NOMO-1 treated with DMSO at 0.1 percent for 48 hours (cell line): ENCODE measurements at regions not wholly inside any gene's neighbourhood (a gene's known extent, or its start where the extent isn't known, plus 50 kb on each side); places are given as distances from the start of the nearest gene placed in this dataset.
A peak's percentile ranks its signal among the peaks of the same experiment; 100 is the strongest.

Experiments
- DNase-seq: peaks from one replicate; lab custom pipeline; 2025; ENCODE audit not compliant: unreplicated experiment; lab: John Stamatoyannopoulos, UW

DNA sequence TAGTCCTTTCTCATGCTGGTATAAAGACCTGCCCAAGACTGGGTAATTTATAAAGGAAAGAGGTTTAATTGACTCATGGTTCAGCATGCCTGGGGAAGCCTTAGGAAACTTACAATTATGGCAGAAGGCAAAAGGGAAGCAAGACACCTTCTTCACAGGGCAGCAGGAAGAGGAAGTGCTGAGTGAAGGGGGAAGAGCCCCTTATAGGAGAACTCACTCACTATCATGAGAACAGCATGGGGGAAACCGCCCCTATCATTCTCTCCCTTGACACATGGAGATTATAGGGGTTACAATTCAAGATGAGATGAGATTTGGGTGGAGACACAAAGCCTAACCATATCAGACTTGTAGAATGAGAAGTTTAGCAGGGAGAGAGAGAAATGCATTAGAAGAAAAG, 373.3 kb upstream of the DIAPH2 start:
- no peak for DNase-seq

DNA sequence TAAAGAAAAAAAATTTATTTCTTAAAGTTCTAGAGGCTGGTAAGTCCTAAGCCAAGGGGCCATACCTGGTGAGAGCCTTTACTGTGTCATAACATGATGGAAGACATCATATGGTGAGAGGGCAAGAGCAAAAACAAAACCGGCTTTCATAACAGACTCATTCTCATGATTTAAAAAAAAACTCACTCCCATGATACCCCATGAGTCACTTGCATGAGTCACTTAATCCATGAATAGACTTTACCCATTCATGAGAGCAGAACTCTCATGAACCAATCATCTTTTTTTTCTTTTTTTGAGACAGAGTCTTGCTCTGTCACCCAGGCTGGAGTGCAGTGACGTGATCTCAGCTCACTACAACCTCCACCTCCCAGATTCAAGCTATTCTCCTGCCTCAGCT, 369.7 kb upstream of the DIAPH2 start:
- no peak for DNase-seq

DNA sequence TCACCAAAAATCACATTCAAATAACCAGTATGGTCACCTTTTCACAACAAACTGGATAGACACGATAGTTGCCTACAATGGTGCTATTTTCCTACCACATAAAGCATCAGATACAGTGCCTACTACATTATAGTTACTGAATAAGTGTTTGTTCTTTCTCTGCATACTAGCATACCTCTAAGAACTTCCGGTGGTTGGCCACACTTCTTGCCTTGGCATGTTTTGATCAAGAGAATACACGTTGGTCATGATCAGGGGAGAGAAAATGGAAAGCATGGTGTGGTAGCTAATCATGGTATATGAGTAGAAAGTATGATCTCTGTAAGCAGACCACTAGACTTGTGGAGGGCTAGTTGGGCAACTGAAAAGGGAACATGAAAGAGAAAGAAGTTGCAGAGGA, 322.8 kb upstream of the DIAPH2 start:
- DNase-seq = no peak

DNA sequence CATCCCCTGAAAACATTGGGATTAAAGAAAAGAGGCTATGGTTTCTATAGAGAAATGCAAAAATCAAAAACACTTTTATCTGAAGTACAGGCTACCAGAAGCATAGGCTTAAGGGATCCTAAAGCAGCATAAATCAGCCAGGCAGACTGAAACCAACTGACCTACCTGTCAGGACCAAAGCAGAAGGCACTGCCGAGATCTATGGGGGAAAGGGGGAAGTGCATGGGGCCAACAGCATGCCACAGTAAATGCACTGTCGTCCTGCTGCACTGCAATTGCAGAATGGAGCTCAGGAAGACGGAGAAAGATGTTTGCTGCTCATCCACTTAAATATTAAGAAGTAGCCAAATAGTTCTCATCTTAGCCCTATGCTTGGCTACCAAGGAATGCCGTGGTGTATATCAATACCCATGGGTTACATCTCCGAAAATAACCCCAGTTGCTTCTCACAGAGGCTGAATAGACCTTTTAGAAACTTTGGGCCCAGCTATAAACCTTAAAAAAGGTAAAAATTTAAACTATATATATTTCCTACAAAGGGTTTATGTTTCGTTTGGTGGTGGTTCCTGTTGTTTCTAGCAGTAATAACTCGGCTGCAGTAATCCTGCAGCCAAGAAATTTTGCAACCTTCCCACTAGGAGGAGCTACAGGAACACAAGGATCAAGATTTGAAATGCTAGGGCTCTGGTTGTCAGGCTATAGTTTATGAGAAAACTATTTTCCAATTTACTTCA, 312.2 kb upstream of the DIAPH2 start:
- DNase-seq = peak; percentile 83

DNA sequence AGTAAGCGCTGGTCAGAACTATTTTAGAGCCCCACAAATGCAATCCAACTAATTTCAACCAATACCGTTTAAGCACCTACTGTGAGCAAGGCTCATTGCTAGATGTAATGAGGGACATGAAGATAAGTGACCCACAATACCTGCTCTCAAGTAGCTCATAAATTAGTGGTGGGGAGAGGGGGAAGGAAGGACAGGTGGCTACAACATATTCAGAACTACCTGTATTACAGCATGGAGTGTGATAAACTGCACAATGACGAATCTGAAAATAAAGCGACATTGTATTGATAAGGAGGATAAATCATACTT, 311.6 kb upstream of the DIAPH2 start:
- DNase-seq = no peak

DNA sequence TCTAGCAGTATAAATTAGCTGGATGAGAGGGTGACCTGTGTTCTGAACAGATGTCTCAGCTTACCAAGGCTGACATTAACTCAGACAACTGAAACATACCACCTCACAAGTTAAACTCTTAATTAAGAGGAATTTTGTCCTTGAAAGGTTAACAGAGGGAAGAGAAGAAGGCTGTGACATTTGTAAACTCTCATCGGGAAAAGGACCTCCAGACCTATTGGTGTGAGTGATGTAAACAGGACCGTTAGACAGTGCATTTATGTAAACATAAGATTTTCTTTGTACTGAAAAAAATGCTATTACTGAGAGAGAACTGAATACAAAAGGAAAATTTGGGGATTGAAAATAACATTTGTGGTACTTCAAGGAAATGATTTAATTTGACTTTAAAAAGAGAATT, 308.4 kb upstream of the DIAPH2 start:
- DNase-seq = no peak

DNA sequence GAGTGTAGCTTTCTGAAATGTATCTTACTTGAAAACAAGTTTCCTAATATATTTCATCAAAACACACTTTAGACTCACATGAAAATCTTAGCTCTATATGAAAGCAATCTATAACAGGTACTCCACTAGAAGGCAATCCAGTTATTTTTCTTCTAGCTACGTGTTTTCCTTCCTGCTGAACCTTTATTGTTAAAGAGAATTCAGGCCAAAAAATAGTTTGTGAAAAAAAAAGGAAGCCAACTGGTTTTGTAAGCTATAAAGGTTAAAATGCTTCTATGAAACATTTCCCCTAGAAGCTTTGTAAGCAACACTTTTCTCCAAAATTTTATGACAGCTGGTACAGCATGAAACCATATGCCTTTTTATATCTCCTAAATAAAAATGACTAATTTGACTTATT, 304.7 kb upstream of the DIAPH2 start:
- DNase-seq = no peak

DNA sequence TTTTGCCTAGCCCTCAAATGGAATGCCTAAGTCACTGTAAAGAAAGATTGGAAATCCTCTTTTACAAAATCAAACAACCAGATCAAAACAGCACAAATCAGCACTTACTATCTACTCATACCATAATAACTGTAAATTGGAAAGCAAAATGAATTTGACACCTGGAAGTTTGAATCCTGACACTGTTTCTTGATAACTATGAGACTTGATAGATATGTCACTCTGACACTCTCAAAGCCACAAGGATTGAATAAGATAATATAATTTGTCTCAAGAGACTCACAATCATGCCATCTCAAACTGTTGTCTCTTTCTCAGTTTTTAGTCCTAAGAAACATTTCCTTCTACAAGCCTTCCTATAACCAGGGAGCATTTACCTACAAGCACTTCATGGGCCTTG, 302.6 kb upstream of the DIAPH2 start:
- no peak for DNase-seq

DNA sequence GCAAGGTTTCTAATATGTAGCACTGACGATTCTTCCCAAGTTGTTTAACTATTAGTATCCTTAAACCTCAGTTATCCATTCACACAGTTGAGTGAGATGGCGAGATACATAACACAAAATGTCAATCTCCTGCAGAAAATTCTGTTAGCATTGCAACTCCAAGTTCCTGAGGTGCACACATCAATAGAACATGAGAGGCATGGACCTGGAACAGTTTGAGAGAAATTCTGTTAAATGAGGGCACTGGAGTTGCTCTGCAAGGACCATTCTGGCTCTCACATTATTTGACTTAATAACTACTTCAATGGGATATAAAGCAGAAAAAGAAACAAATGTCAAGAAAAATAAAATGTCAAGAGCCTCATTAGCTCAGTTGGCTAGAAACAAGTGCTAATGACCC, 301.2 kb upstream of the DIAPH2 start:
- DNase-seq = no peak

DNA sequence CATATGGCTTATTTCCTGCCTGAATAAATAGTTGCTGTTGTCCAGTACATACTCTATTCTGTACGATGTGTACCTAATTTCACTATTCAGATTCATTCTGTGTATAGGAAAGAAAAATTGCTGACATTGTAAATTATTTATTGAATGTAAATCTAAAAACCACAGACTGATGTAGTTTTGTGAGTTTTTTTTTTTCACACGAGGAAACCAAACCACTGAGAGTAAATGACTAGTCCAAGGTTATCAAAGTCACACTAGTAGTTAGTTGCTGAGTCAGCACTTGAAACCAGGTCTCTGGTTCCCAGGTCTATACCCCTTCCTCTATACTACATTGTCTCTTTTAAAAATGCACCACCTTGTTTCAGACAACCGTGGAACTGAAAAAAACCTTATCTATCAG, 298.3 kb upstream of the DIAPH2 start:
- no peak for DNase-seq

DNA sequence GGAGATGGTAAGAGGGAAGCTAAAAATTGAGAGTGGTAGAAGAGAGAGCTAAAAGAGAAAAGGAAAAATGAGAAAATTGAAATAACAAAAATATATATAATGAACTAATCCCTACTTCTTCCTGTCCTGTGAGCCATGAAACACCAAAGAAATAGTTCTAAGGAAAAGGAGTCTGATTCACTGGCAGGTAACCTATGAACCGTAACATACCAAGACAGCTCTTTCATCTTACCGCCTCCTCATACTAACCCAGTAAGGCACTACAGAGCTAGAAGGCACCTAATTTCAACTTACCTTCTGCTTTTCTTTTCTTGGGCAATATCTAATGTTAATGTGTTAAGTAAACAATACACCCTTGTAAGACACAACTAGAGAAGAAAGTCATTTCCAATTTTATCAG, 297.7 kb upstream of the DIAPH2 start:
- DNase-seq = no peak

DNA sequence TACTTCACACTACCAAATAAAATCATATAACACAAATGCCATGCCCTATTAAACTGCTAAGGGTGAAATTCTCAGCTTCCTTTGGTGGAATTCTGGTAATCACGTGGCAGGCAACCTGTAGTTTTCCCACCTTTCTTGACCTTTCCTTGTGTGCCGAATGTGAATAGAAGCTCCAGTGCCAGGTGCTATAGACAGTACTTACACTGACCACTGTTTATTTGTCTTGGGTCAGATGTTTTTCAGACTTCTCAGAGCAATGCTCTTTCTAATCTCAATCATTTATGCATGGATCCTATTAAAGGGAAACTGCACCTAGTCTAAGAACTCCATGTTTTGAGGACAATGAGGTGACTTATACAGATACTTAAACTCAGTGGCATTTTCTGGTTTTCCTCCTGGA, 296.8 kb upstream of the DIAPH2 start:
- DNase-seq = no peak

DNA sequence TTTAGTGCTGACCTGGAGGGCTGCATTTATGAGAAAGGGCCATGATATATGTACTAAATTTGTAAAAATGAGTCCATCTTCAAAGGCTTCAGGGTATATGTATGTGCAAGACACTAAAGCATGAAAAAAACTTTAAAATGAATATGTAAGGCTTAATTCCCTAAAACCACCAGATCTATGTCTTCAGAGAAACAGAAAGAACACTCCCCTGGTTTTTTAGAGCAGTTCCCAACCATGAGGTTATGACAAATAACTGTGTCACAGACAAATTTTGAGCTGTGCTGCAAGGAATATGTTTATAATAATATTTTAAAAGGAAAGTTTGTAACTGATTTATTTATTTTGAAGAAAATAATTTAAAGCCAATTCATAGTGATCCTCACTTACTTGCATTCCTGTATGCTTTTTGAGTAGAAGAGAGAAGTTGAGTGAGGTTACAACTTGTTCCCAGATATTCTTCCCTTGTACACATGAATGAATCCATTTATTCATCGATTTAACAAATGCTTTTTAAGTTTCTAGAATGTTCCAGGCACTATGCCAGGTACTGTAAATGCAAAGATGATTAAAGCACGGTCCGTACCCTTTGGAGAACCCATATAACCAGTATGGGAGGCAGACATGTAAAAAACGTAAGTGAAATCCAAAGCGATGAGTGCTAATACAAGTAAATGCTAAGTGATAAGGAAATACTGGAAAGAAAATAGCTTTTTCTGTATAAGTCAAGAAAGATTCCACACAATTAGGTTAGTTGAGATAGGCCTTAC, 295.2 kb upstream of the DIAPH2 start:
- no peak for DNase-seq

DNA sequence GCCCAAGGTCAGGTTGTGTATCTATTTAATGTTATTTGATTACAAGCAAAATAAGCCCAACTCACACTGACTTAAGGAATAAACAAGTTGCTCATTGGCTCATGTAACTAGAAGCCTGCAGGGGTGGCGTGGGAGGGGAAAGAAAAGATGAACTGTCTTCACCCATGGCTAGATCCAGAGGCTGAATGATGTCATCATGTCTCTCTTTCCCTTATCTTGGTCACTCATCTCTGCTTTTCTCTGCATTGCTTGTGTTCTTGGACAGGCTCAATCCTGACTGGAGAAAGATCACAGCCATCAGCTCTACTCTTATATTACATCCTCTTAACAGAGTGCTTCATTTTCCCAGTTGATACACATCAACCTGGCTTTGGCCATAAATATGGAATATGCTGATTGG, 290.0 kb upstream of the DIAPH2 start:
- DNase-seq = no peak

DNA sequence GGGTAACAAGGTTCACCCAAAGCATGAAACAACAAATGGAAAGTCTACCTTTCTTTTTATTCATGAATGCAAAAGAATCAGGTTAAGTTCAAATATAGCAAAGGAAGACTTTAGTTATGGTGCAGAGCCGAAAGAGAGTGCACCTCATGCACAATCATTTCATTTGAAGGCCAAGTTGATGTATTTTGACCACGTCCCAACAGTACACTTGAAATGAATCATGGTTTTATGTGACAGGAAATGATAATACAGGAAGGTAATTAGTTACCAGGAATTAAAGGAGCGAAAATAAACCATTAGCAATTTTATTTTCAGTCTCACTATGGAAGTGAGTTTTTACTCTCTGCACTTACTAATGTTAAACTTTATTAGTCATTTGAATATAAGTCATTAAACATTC, 281.2 kb upstream of the DIAPH2 start:
- DNase-seq = no peak

DNA sequence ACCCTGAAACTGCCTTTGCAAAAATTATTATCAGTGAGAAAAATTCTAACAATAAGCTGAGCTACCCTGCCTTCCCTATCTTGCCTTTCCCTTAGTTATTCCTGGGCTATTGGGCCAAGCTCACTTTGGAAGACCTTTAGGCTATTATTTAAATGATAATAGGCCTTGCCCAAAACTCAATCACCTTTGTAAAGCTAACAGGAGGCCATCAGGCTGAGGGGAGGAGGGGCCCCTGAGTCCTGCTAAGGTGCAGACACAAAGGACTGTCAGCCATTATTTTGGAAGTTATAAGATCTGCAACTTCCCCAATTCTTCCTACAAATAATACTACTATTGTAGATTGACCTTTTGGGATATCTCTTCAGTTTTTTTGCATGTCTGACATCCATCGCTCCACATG, 278.8 kb upstream of the DIAPH2 start:
- no peak for DNase-seq

DNA sequence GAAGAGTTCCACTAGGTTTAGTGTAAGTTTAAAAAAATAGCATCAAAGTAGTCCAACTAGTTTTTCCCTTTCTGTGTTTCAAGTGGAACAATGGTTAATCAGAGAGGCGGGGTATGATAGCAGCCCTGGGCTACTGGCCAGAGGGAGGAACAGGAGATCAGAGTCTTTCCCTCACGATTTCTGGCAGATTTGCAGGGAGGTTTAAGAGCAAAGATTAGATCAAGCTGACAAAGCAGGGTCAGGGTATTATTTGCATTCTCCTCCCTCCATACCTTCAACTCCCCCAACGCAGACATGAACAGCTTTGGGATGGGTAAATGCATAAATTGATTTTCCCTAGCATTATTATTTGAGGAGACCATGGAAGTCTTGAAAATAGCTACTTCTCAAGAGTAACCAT, 277.6 kb upstream of the DIAPH2 start:
- no peak for DNase-seq

DNA sequence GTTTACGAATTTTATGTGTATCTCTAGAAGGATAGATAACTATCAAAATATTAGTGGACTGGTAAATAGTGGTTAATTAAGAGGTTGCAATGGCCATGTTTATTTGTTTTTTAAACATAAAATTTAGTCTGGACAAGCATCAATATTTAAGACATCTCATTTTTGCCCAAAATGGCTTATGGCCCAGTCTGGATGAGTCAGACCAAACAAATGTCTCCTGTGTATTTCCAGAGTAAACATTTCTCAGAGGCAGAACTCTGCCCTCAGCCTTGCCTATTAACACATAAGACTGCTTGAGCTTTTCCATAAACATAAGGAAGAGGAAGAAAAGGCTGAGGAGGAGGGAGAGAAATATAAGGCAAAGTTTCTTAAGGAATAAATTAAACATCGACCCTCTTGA, 277.1 kb upstream of the DIAPH2 start:
- no peak for DNase-seq

DNA sequence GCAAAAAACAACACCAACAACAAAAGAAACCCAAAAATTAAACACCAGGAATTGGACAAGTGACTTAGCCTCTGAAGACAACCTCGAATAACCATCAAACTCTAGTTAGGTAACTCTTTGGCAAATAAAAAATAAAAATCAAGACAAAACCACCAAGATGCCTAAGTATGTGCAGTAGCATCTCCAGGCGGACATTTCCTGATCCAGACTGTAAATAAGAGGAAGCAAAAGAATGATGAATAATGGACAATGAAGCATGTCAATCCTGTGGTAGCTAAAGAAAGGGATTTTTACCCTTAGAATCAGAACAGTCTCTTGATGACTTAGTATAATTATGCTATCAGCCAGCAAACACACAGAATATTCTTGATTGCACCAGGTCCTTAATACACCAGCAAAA, 276.7 kb upstream of the DIAPH2 start:
- DNase-seq = no peak

DNA sequence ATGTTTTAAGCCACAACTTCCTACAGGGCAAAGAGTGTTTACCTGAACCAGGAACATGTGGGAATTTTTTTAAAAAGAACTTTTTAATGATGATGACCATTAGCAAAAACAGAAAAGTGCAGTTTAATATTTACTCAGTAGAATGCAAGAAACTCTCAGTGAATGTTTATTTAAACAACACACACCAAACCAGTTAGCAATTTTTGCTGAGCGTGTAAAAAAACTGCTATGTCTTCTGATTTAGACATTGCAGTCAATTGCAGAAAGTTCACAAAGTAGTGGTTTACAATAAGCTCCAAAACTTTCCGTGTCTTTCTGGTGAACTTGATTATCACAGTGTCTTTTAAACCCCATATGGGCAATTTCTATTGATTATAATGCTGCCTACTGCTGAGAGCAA, 273.7 kb upstream of the DIAPH2 start:
- no peak for DNase-seq

DNA sequence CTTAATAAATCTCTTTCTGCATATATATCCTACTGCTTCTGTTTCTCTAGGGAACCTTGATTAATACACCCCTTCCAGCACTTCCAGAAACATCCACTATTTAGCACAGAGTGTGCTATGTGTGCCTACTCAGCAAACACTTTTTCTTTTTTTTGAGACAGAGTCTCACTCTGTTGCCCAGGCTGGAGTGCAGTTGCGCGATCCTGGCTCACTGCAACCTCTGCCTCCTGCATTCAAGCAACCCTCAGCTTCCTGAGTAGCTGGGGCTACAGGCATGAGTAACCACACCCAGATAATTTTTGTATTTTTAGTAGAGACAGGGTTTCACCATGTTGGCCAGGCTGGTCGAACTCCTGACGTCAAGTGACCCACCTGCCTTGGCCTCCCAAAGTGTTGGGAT, 266.9 kb upstream of the DIAPH2 start:
- no peak for DNase-seq

DNA sequence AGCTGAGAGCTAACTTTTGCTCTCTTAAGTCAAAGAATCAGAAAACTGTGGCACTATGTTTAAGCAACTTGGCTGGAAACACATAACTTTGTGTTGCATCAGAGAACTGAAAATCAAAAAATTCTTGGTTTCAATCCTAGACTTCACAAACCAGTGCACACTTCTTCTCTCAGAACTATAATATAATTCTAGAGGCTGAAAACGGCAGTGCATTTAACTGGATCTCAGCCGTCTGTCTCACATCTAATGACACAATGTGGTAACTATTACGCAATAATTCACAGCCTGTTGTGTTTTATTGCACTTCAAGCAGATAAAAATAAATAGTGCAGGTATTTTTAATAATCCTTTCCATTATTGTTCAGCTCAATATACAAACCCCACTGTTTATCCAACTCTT, 260.6 kb upstream of the DIAPH2 start:
- DNase-seq = peak; percentile 79

DNA sequence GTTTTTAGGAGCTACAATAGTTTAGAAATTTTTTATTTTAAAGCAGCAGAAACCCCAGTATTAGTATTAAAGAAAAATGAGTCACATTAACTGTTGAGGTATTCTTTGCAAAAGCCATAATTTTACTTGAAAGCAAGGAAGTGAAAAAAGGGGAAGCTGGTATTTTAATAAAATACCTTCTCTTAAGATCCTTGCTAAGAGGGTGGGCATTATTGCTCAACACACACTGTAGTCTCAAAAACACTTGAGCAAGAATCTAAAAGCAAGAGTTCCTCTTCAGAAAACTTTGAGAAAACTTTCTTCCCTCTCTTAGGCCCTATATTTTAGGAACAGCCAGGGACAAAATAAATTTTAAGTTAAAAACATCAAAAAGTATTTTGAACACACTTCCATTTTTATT, 259.4 kb upstream of the DIAPH2 start:
- peak; percentile 96 for DNase-seq
